ENCODE measurements at regions not wholly inside any gene's neighbourhood (a gene's known extent, or its start where the extent isn't known, plus 50 kb on each side); places are given as distances from the start of the nearest gene placed in this dataset.

DNA sequence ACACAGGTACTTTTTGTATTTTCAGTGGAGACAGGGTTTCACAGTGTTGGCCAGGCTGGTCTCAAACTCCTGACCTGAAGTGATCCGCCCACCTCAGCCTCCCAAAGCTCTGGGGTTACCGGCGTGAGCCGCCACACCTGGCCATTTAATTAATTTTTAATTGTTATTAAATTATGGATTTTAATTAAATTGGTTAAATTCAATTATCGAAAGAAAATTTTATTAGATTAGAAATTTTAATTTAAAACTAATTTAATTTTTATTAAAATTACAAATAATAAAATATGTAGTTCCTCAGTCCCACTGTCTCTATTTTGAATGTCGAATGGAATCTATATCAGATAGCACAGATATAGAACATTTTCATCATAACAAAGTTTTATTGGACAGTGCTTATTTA, 416.5 kb downstream of the GABRG2 start:
- Histone ChIP-seq H2BK120ac (ENCODE audit: low read depth, low read length) (no peak overlapping the region), H3K9me3 (ENCODE audit: control insufficient read depth, insufficient read depth, low read length) (peaks cover 9% of the 10 kb centered on the region), H2BK5ac (ENCODE audit: low read depth, low read length, poor library complexity, severe bottlenecking) (no peak overlapping the region), H3K18ac (ENCODE audit: low read depth, low read length) (no peak overlapping the region), H2BK20ac (ENCODE audit: low read depth, low read length) (no peak overlapping the region), H3K4ac (ENCODE audit: low read depth, low read length) (no peak overlapping the region), H2AK5ac (ENCODE audit: low read depth, low read length) (no peak overlapping the region), H3K36me3 (ENCODE audit: control insufficient read depth, insufficient read depth, low read length) (no peaks in the 10 kb centered on the region), H4K5ac (ENCODE audit: low read depth, low read length) (no peak overlapping the region), H3K9me1 (ENCODE audit: insufficient read depth, low read length) (no peaks in the 10 kb centered on the region), H3K9ac (ENCODE audit: low read depth, low read length) (no peak overlapping the region), H3K79me1 (ENCODE audit: low read depth in 1 of 2, low read length in 2 of 2) (no peaks in the 10 kb centered on the region), H3K4me2 (ENCODE audit: low read depth, low read length) (no peak overlapping the region), H4K91ac (ENCODE audit: insufficient read depth, low read depth, low read length) (no peak overlapping the region), H3K14ac (replicated peaks; ENCODE audit: low read depth, low read length) (no peak overlapping the region), H3K4me1 (ENCODE audit: control insufficient read depth, insufficient read depth, low read length) (no peaks in the 10 kb centered on the region), H2BK15ac (ENCODE audit: low read depth, low read length) (no peak overlapping the region), H3K27ac (ENCODE audit: insufficient read depth, low read length) (no peak overlapping the region), H4K8ac (ENCODE audit: low read depth in 2 of 2, low read length in 2 of 2) (no peak overlapping the region), H3K23ac (ENCODE audit: low read depth, low read length) (no peak overlapping the region), H3K27me3 (ENCODE audit: control insufficient read depth, insufficient read depth, low read length) (no peaks in the 10 kb centered on the region), H2AFZ (replicated peaks; ENCODE audit: low read length, poor library complexity) (no peak overlapping the region), H3K4me3 (ENCODE audit: insufficient read depth, low read depth, low read length) (no peak overlapping the region), H4K20me1 (ENCODE audit: insufficient read depth, low read length) (no peaks in the 10 kb centered on the region), H3K56ac (ENCODE audit: extremely low read depth, insufficient read depth, low read length) (no peak overlapping the region), H2AK9ac (replicated peaks; ENCODE audit: low read depth, low read length, poor library complexity) (no peak overlapping the region)
- CTCF ChIA-PET, result interaction anchor here (0.9 kb wide), 1 partner anchor 10 kb away, joined by 3 read pairs; no protein-coding TSS in a partner anchor
- no TSS peak for BruUV-seq (replicated peaks)
- in situ Hi-C loops (cut with MboI; ENCODE audit: low sequenced_read_pairs) (no loop called here), intact Hi-C loops (cut with micrococcal nuclease) (no loop called here), dilution Hi-C loops (cut with HindIII; ENCODE audit: low sequenced_read_pairs, unreplicated experiment) (no loop called here)
- no peak for DNase-seq
- no peak for TF ChIP-seq RFX5 (IDR thresholded peaks at IDR 0.05; ENCODE audit: low read depth, low read length)
- no peak for TF ChIP-seq NFE2L2 (IDR thresholded peaks at IDR 0.05; ENCODE audit: low read depth, low read length)
- TF ChIP-seq FOS (IDR thresholded peaks at IDR 0.05; ENCODE audit: low read depth, low read length), result no peak
- no peak for TF ChIP-seq SMC3 (IDR thresholded peaks at IDR 0.05; ENCODE audit: low read depth, low read length)
- no peak for TF ChIP-seq RCOR1 (IDR thresholded peaks at IDR 0.05; ENCODE audit: insufficient replicate concordance, low read length)
- TF ChIP-seq CHD1 (IDR thresholded peaks at IDR 0.05; ENCODE audit: low read depth, low read length), result no peak
- TF ChIP-seq MXI1 (IDR thresholded peaks at IDR 0.05; ENCODE audit: borderline replicate concordance, low read depth, low read length), result no peak
- TF ChIP-seq CTCF (conservative IDR thresholded peaks at IDR 0.05; ENCODE audit: low read depth, low read length), result no peak
- TF ChIP-seq ELK1 (IDR thresholded peaks at IDR 0.05; ENCODE audit: borderline replicate concordance, low read depth, low read length), result no peak
- no peak for TF ChIP-seq MAFK (IDR thresholded peaks at IDR 0.05; ENCODE audit: low read depth, low read length)
- TF ChIP-seq RAD21 (IDR thresholded peaks at IDR 0.05; ENCODE audit: low read length), result no peak
- TF ChIP-seq, protein P1, sequence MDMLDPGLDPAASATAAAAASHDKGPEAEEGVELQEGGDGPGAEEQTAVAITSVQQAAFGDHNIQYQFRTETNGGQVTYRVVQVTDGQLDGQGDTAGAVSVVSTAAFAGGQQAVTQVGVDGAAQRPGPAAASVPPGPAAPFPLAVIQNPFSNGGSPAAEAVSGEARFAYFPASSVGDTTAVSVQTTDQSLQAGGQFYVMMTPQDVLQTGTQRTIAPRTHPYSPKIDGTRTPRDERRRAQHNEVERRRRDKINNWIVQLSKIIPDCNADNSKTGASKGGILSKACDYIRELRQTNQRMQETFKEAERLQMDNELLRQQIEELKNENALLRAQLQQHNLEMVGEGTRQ (IDR thresholded peaks at IDR 0.05; ENCODE audit: low read depth, low read length), result no peak
- no peak for TF ChIP-seq BHLHE40 (IDR thresholded peaks at IDR 0.05; ENCODE audit: low read depth, low read length)
- TF ChIP-seq MAZ (IDR thresholded peaks at IDR 0.05; ENCODE audit: borderline replicate concordance, low read depth, low read length), result no peak
- POLR2A ChIA-PET (ENCODE audit: unreplicated experiment), result no interaction called here
- no CpG with 5 or more reads among the region's 6 CpGs for WGBS, 2 experiments (ENCODE audit: extremely low coverage in 2 of 2, insufficient read length in 1 of 2)
- no peak for ATAC-seq (ENCODE audit: low read depth)

All from IMR-90 (cell line).